Astrocyte (in vitro differentiated cells and primary cell): ENCODE measurements at regions not wholly inside any gene's neighbourhood (a gene's known extent, or its start where the extent isn't known, plus 50 kb on each side); places are given as distances from the start of the nearest gene placed in this dataset.

Experiments used
- DNase-seq: peaks from one replicate; pipeline ENCODE4 v3.0.0-alpha.2; 2010; ENCODE audit warnings: low read depth
- FAIRE-seq: peaks from 2 replicates; lab custom pipeline; 2011; peaks lifted over from hg19 to GRCh38; lab: Jason Lieb, UNC
- H2AFZ ChIP-seq: 2 replicates; pipeline ENCODE4 v1.6.0; 2012; ENCODE audit warnings: low read depth, low read length, inconsistent platforms
- H3K27ac ChIP-seq: 2 replicates; pipeline ENCODE4 v1.5.1; 2011; ENCODE audit warnings: low read depth, low read length, inconsistent platforms
- H3K27me3 ChIP-seq: 2 replicates; pipeline ENCODE4 v1.6.0; 2011; ENCODE audit warnings: low read length, inconsistent platforms; ENCODE audit not compliant: insufficient read depth
- H3K36me3 ChIP-seq: 2 replicates; pipeline ENCODE4 v1.5.1; 2011; ENCODE audit warnings: low read length, inconsistent platforms; ENCODE audit not compliant: insufficient read depth
- H3K4me1 ChIP-seq: 2 replicates; pipeline ENCODE4 v1.5.1; 2011; ENCODE audit warnings: low read length, inconsistent platforms; ENCODE audit not compliant: insufficient read depth
- H3K4me2 ChIP-seq: 2 replicates; pipeline ENCODE4 v1.6.0; 2012; ENCODE audit warnings: low read length, inconsistent platforms
- H3K4me3 ChIP-seq: 2 replicates; pipeline ENCODE4 v1.5.1; 2011; ENCODE audit warnings: low read depth, mild to moderate bottlenecking, low read length, inconsistent platforms; ENCODE audit not compliant: insufficient read depth
- H3K79me2 ChIP-seq: 2 replicates; pipeline ENCODE4 v1.6.0; 2012; ENCODE audit warnings: mild to moderate bottlenecking, low read length, inconsistent platforms; ENCODE audit not compliant: insufficient read depth
- H3K9ac ChIP-seq: 2 replicates; pipeline ENCODE4 v1.6.0; 2012; ENCODE audit warnings: mild to moderate bottlenecking, low read length, inconsistent platforms
- H3K9me3 ChIP-seq: 2 replicates; pipeline ENCODE4 v1.5.1; 2012; ENCODE audit warnings: low read depth, mild to moderate bottlenecking, low read length, inconsistent platforms; ENCODE audit not compliant: insufficient read depth
- H4K20me1 ChIP-seq: 2 replicates; pipeline ENCODE4 v1.6.0; 2012; ENCODE audit warnings: low read length, inconsistent platforms; ENCODE audit not compliant: insufficient read depth
- H3K27ac Mint-ChIP-seq: one replicate; pipeline ENCODE4 v1.8.0; 2021; ENCODE audit warnings: mild to moderate bottlenecking, mixed read lengths; ENCODE audit not compliant: unreplicated experiment
- H3K27me3 Mint-ChIP-seq: one replicate; pipeline ENCODE4 v1.8.0; 2021; ENCODE audit warnings: low read depth, mixed read lengths; ENCODE audit not compliant: unreplicated experiment
- H3K36me3 Mint-ChIP-seq: one replicate; pipeline ENCODE4 v1.8.0; 2021; ENCODE audit warnings: low read depth, mixed read lengths; ENCODE audit not compliant: unreplicated experiment
- H3K4me1 Mint-ChIP-seq: one replicate; pipeline ENCODE4 v1.8.0; 2021; ENCODE audit warnings: low read depth, mixed read lengths; ENCODE audit not compliant: unreplicated experiment
- H3K4me3 Mint-ChIP-seq: one replicate; pipeline ENCODE4 v1.8.0; 2021; ENCODE audit warnings: mild to moderate bottlenecking, moderate library complexity, mixed read lengths; ENCODE audit not compliant: unreplicated experiment
- H3K9me3 Mint-ChIP-seq: one replicate; pipeline ENCODE4 v1.8.0; 2021; ENCODE audit warnings: mild to moderate bottlenecking, mixed read lengths; ENCODE audit not compliant: unreplicated experiment
- CTCF ChIP-seq: IDR thresholded peaks from 2 replicates; pipeline ENCODE4 v1.5.1; 2011; ENCODE audit warnings: low read depth, mild to moderate bottlenecking, inconsistent platforms, low read length, moderate library complexity; ENCODE audit not compliant: insufficient read depth
- EZH2 ChIP-seq: IDR thresholded peaks from 2 replicates; pipeline ENCODE4 v1.6.1; 2012; ENCODE audit warnings: mild to moderate bottlenecking, low read length, inconsistent platforms; ENCODE audit not compliant: insufficient read depth

- Histone ChIP-seq H3K27me3 (no peaks in the 10 kb centered on the region), H4K20me1 (no peaks in the 10 kb centered on the region), H3K79me2 (no peaks in the 10 kb centered on the region), H3K36me3 (no peaks in the 10 kb centered on the region), H3K4me1 (no peaks in the 10 kb centered on the region), H3K4me2 (no peak overlapping the region), H3K27ac (no peak overlapping the region), H3K9ac (no peak overlapping the region), H3K9me3 (no peaks in the 10 kb centered on the region), H3K4me3 (no peak overlapping the region), H2AFZ (no peak overlapping the region)
- Mint-ChIP-seq H3K27me3 (no peaks in the 10 kb centered on the region), H3K27ac (no peak overlapping the region), H3K4me3 (no peak overlapping the region), H3K36me3 (no peaks in the 10 kb centered on the region), H3K4me1 (peaks cover 5% of the 10 kb centered on the region), H3K9me3 (peaks cover 2% of the 10 kb centered on the region)
- FAIRE-seq: no peak
- TF ChIP-seq CTCF (no peak), EZH2 (no peak)
- DNase-seq: no peak
These were observed 512.7 kb upstream of the ADGRL4 start for GRCh38 chr1:79519084-79519760.

- no peaks in the 10 kb centered on the region for H4K20me1 ChIP-seq
- no peak overlapping the region for H3K4me2 ChIP-seq
- DNase-seq (no peak), FAIRE-seq (no peak)
- Mint-ChIP-seq H3K36me3 (no peaks in the 10 kb centered on the region), H3K4me1 (peaks cover 5% of the 10 kb centered on the region), H3K4me3 (no peak overlapping the region), H3K27me3 (no peaks in the 10 kb centered on the region), H3K9me3 (peaks cover 2% of the 10 kb centered on the region), H3K27ac (peak overlapping the region; percentile 12)
- H3K79me2 ChIP-seq: no peaks in the 10 kb centered on the region
- no peaks in the 10 kb centered on the region for H3K27me3 ChIP-seq
- H3K4me3 ChIP-seq: no peak overlapping the region
- no peak for TF ChIP-seq CTCF
- TF ChIP-seq EZH2: no peak
- no peaks in the 10 kb centered on the region for H3K36me3 ChIP-seq
- H3K27ac ChIP-seq: no peak overlapping the region
- H3K9ac ChIP-seq: no peak overlapping the region
- no peak overlapping the region for H2AFZ ChIP-seq
- H3K9me3 ChIP-seq: no peaks in the 10 kb centered on the region
- H3K4me1 ChIP-seq: no peaks in the 10 kb centered on the region
These were observed 511.1 kb upstream of the ADGRL4 start for GRCh38 chr1:79517470-79518224.

- no peaks in the 10 kb centered on the region for H3K9me3 Mint-ChIP-seq
- Histone ChIP-seq H3K36me3 (no peaks in the 10 kb centered on the region), H2AFZ (no peak overlapping the region), H3K79me2 (no peaks in the 10 kb centered on the region), H4K20me1 (no peaks in the 10 kb centered on the region), H3K9me3 (no peaks in the 10 kb centered on the region), H3K4me3 (no peak overlapping the region), H3K4me2 (no peak overlapping the region), H3K9ac (no peak overlapping the region), H3K4me1 (no peaks in the 10 kb centered on the region), H3K27me3 (no peaks in the 10 kb centered on the region), H3K27ac (no peak overlapping the region)
- DNase-seq (no peak), FAIRE-seq (no peak)
- H3K27me3 Mint-ChIP-seq: no peaks in the 10 kb centered on the region
- H3K27ac Mint-ChIP-seq: no peak overlapping the region
- no peak for TF ChIP-seq CTCF
- no peak for TF ChIP-seq EZH2
- H3K4me3 Mint-ChIP-seq: no peak overlapping the region
- H3K4me1 Mint-ChIP-seq: peaks cover 4% of the 10 kb centered on the region
- H3K36me3 Mint-ChIP-seq: no peaks in the 10 kb centered on the region
These were observed 501.2 kb upstream of the ADGRL4 start for GRCh38 chr1:79507770-79508169.
